ENCODE measurements at regions not wholly inside any gene's neighbourhood (a gene's known extent, or its start where the extent isn't known, plus 50 kb on each side); places are given as distances from the start of the nearest gene placed in this dataset.

GRCh38 chrX:10930151-10930550, 181.0 kb upstream of the HCCS start:
- no peak for TF ChIP-seq CTCF (IDR thresholded peaks at IDR 0.05; ENCODE audit: extremely low read depth, insufficient read depth, missing control alignments)
- DNase-seq (ENCODE audit: low spot score): no peak
- in situ Hi-C loops (cut with MboI; ENCODE audit: low pct_unique_long_range_greater_than_20kb, low sequenced_read_pairs, unreplicated experiment): no loop called here

- TF ChIP-seq CTCF (IDR thresholded peaks at IDR 0.05; ENCODE audit: extremely low read depth, insufficient read depth, missing control alignments): no peak
- in situ Hi-C loops (cut with MboI; ENCODE audit: low pct_unique_long_range_greater_than_20kb, low sequenced_read_pairs, unreplicated experiment): no loop called here
- DNase-seq (ENCODE audit: low spot score): no peak
These were observed 179.2 kb upstream of the HCCS start for GRCh38 chrX:10931976-10932375.

GRCh38 chrX:10932842-10933440, 178.2 kb upstream of the HCCS start:
- TF ChIP-seq CTCF (IDR thresholded peaks at IDR 0.05; ENCODE audit: extremely low read depth, insufficient read depth, missing control alignments): no peak
- in situ Hi-C loops (cut with MboI; ENCODE audit: low pct_unique_long_range_greater_than_20kb, low sequenced_read_pairs, unreplicated experiment): no loop called here
- DNase-seq (ENCODE audit: low spot score): no peak

- in situ Hi-C loops (cut with MboI; ENCODE audit: low pct_unique_long_range_greater_than_20kb, low sequenced_read_pairs, unreplicated experiment): no loop called here
- TF ChIP-seq CTCF (IDR thresholded peaks at IDR 0.05; ENCODE audit: extremely low read depth, insufficient read depth, missing control alignments): no peak
- no peak for DNase-seq (ENCODE audit: low spot score)
These were observed 175.6 kb upstream of the HCCS start for GRCh38 chrX:10935501-10935900.

GRCh38 chrX:10936976-10937375, 174.2 kb upstream of the HCCS start:
- TF ChIP-seq CTCF (IDR thresholded peaks at IDR 0.05; ENCODE audit: extremely low read depth, insufficient read depth, missing control alignments): no peak
- DNase-seq (ENCODE audit: low spot score): no peak
- in situ Hi-C loops (cut with MboI; ENCODE audit: low pct_unique_long_range_greater_than_20kb, low sequenced_read_pairs, unreplicated experiment): no loop called here

- DNase-seq (ENCODE audit: low spot score): no peak
- no peak for TF ChIP-seq CTCF (IDR thresholded peaks at IDR 0.05; ENCODE audit: extremely low read depth, insufficient read depth, missing control alignments)
- in situ Hi-C loops (cut with MboI; ENCODE audit: low pct_unique_long_range_greater_than_20kb, low sequenced_read_pairs, unreplicated experiment): no loop called here
These were observed 172.7 kb upstream of the HCCS start for GRCh38 chrX:10938365-10938923.

All from GM13977 (cell line).